ENCODE measurements at regions not wholly inside any gene's neighbourhood (a gene's known extent, or its start where the extent isn't known, plus 50 kb on each side); places are given as distances from the start of the nearest gene placed in this dataset.

GRCh38 chr16:55257966-55258613 is 65.9 kb upstream of the IRX6 start:
- peak; percentile 84 for TF ChIP-seq CTCF (conservative IDR thresholded peaks at IDR 0.05)
- TF ChIP-seq ZFX (IDR thresholded peaks at IDR 0.05): no peak
